Stimulated activated CD8-positive, alpha-beta memory T cell treated with anti-CD3 and anti-CD28 coated beads, Interleukin-4, amount 100 ng/mL, for 24 hours (primary cell): ENCODE measurements at regions not wholly inside any gene's neighbourhood (a gene's known extent, or its start where the extent isn't known, plus 50 kb on each side); places are given as distances from the start of the nearest gene placed in this dataset.
A peak's percentile ranks its signal among the peaks of the same experiment; 100 is the strongest.

ENCODE experiments used
- DNase-seq: peaks from one replicate; pipeline ENCODE4 v3.0.0-alpha.2; 2020; ENCODE audit warnings: low read depth

DNA sequence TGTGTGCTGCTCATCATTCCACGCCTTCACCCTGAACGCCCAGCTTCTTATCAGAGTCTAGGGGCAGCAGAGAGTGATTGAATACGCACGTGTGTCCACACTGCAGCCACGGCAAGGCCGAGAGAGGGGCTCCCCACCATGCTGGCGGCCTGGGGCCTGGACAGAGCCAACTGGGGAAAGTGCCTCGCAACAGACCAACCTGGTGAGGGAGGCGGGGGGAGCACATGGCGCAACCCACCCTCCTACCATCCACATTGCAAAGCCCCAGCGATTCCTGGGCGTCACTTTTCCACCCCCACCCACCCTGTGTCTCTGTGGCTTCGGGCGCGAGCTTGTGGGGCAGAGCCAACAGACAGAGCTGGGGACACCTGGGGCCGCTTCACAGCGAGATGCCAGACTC, 66.4 kb upstream of the DUSP22 start:
- DNase-seq: no peak

DNA sequence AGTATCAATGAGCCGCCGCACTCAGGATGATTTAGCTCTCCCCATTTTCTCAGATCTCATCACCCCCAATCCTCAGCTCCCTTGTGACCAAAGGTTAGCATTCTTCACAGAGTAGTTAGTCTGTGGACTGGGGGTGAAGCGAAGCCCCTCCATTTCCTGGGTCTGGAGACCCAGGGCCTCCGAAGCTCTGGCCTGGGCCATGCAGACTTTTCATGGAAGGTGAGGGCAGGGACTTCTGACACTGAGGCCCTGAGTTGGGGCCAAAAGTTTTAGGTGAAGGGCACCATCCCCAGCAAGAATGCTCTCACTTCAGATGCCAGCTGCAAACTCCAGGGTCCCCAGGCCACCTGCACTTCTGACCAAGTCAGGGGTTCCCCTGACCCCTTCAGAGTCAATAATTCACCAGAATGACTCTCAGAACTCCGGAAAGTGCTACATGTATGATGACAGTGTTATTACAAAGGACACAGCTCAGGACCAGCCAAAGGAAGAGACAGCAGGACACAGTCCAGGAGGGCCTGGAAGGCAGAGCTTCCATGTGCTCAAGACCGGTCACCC, 65.7 kb upstream of the DUSP22 start:
- DNase-seq: no peak

DNA sequence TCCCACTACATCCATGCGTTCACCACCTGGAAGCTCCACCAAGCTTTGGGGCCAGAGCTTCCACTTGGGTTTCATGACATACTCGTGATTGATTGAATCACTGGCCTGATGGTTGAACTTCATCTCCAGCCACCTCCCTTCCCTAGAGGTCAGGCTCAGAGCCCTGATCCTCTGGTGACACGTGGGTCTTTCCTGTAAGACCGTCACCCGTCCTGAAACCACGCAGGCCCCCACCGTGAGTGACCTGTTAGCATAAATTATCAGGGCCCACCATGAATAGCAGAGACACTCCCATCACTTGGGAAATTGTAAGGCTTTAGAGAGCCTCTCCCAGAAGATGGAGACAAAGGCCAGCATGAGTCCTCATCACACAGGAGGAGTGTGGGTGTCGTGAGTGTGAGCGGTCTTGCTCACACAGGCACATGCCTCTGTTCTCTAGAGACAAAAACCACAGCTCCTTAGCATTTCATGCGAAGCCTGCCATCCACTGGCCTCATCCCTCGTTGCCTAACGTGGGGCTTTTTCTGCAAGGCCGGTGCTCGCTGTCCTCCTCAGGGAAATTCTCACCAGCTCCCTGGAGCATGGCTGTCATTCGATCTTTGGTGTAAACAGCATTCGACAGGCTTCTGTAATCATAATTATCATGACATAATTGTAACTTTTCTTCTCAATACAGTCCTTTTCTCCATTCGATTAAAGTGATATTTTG, 65.1 kb upstream of the DUSP22 start:
- DNase-seq: no peak

- no peak for DNase-seq
These were observed 64.4 kb upstream of the DUSP22 start for GRCh38 chr6:227812-228338.

GRCh38 chr6:228881-229651, 63.2 kb upstream of the DUSP22 start:
- DNase-seq: no peak

- no peak for DNase-seq
These were observed 60.5 kb upstream of the DUSP22 start for GRCh38 chr6:231779-232178.

DNA sequence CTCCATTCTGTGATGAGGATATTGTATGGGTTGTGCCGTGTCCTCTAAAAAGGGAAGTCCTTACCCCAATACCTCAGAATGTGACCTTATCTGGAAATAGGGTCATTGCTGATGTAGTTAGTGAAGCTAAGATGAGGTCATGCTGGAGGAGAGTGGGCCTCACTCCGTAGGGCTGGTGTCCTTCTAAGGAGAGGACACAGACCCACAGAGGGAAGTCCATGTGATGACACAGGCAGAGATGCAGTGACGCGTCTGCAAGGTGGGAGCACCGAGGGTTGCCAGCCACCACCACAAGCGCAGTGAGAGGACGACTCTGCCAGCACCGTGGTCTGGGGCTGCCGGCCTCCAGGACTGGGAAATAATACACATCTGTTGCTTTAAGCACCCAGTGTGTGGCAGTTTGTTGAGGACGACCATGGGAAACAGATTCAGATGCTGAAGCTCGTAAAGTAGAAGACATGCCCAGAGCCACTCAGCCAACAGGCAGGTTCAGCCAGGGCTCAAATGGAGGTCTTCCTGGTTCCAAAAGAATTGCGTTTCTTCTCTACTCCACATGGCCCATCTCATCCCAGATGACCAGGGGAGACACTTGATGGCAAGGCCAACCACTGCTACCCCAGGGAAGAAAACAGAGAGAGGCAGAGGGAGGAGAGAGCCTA, 59.2 kb upstream of the DUSP22 start:
- DNase-seq: no peak

- DNase-seq: no peak
These were observed 57.4 kb upstream of the DUSP22 start for GRCh38 chr6:234706-235372.

DNA sequence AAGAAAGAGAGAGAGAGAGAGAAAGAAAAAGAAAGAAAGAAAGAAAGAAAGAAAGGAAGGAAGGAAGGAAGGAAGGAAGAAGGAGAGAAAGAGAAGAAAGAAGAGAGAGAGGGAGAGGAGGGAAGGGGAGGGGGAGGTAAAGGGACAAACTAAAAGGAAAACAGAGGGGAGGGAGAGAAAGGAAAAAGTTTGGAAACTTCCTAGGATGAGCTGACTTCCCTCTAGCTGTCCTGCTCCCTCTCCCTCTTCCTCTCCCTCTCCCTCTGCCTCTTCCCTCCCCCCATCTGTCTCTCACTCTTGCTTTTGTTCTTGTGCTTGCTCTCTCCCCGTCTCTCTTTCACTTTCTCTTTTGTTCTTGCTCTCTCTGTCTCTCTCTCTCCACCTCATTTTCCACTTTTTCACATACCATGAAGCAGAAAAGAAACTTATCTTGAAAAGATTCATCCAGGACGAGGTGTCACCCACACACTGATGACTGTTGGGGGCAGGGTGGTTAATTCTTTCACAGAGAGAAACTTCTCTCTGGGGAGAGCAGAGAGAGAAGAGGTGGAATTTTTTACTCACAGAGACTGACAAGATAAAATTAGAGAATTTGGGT, 56.4 kb upstream of the DUSP22 start:
- peak; percentile 53 for DNase-seq

DNA sequence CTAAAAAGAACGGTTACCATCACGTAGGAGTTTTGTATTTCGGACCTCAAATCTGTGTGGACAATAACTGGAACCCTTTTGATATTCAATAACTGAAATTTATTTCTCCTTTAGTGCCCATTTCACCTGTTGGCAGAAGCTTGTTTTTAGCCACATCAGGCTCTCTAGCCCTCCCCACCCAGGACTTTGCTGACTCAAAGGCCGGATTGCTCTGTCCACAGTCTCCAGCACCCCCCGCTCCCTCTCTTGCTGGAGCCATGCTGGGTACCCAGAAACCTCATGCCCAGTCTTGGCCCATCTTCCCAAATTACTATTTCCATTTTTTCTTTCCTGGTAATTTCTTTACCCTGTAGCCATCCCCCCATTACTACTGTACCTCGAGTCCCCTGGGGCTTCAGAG, 55.8 kb upstream of the DUSP22 start:
- DNase-seq: no peak

GRCh38 chr6:240151-240550, 52.1 kb upstream of the DUSP22 start:
- no peak for DNase-seq

DNA sequence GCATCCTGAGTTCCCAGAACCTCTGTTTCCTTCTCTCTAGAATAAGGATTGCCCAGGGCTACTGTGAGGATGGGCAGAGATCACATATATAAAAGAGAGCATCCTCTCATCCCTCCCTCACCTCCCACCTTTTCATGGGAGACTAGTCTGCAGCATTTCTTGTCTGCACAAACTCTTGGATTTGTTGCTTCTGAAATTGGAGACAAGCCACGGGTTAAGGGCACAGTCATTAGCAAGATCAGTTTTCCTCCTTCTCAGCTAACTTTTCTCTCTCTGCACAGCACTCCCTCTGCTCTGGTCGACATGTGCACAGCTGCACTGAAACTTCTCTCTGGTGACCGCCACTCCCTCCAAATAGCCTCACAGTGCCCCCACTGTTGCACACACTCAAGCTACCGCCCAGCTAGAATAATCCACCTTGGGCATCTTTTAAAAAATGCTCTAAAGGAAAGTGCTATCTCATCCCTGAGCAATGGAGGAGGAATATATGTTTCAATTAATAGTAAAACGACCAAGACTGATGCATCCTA, 50.9 kb upstream of the DUSP22 start:
- DNase-seq: no peak
